ENCODE measurements at regions not wholly inside any gene's neighbourhood (a gene's known extent, or its start where the extent isn't known, plus 50 kb on each side); places are given as distances from the start of the nearest gene placed in this dataset.
"Not testable (repeated sequence)": the region's sequence is repeated elsewhere in the genome, so short reads cannot be mapped to it uniquely, and the experiment has no call there.

- DNase-seq, result not testable (repeated sequence)
Measured at GRCh38 chr15:22684786-22685185, 101.7 kb upstream of the NIPA1 start.

GRCh38 chr15:22699881-22700280, 86.6 kb upstream of the NIPA1 start:
- not testable (repeated sequence) for DNase-seq

- not testable (repeated sequence) for DNase-seq
Measured at GRCh38 chr15:22710831-22711341, 75.6 kb upstream of the NIPA1 start.

GRCh38 chr15:22713933-22714332, 72.5 kb upstream of the NIPA1 start:
- DNase-seq, result not testable (repeated sequence)

- not testable (repeated sequence) for DNase-seq
Measured at GRCh38 chr15:22714358-22715132, 71.9 kb upstream of the NIPA1 start.

- DNase-seq, result not testable (repeated sequence)
Measured at GRCh38 chr15:22715133-22715845, 71.2 kb upstream of the NIPA1 start.

- peak; percentile 8 for DNase-seq
Measured at GRCh38 chr15:22719980-22720379, 66.5 kb upstream of the NIPA1 start.

- DNase-seq, result not testable (repeated sequence)
Measured at GRCh38 chr15:22726104-22726503, 60.3 kb upstream of the NIPA1 start.

GRCh38 chr15:22735067-22735466, 51.4 kb upstream of the NIPA1 start:
- not testable (repeated sequence) for DNase-seq

- DNase-seq, result no peak
Measured at GRCh38 chr15:22735781-22736180, 50.7 kb upstream of the NIPA1 start.

- not testable (repeated sequence) for DNase-seq
Measured at GRCh38 chr15:22736200-22736599, 50.2 kb upstream of the NIPA1 start.
